Hepatocyte (in vitro differentiated cells): ENCODE measurements at regions not wholly inside any gene's neighbourhood (a gene's known extent, or its start where the extent isn't known, plus 50 kb on each side); places are given as distances from the start of the nearest gene placed in this dataset.
A peak's percentile ranks its signal among the peaks of the same experiment; 100 is the strongest.

ENCODE experiments used
- DNase-seq: peaks from one replicate; pipeline ENCODE4 v3.0.0-alpha.2; 2016; ENCODE audit warnings: low spot score
- H2AFZ ChIP-seq: fragments of 200-600 bp; sonication (generic); 2 replicates; pipeline ENCODE4 v1.6.0; 2016; ENCODE audit warnings: antibody characterized with exemption, mild to moderate bottlenecking
- H3K27ac ChIP-seq: fragments of 200-600 bp; sonication (generic); 2 replicates; pipeline ENCODE4 v1.5.1; 2016; ENCODE audit warnings: mild to moderate bottlenecking
- H3K27me3 ChIP-seq: fragments of 200-600 bp; sonication (generic); 2 replicates; pipeline ENCODE4 v1.6.1; 2016
- H3K36me3 ChIP-seq: fragments of 200-600 bp; sonication (generic); replicated peaks from 2 replicates; pipeline ENCODE4 v1.5.1; 2016; ENCODE audit warnings: low read depth; ENCODE audit not compliant: insufficient read depth
- H3K4me1 ChIP-seq: fragments of 200-600 bp; sonication (generic); 2 replicates; pipeline ENCODE4 v1.5.1; 2016; ENCODE audit warnings: mild to moderate bottlenecking, moderate library complexity; ENCODE audit not compliant: insufficient read depth
- H3K4me2 ChIP-seq: fragments of 200-600 bp; sonication (generic); 2 replicates; pipeline ENCODE4 v1.6.0; 2016
- H3K4me3 ChIP-seq: fragments of 200-600 bp; sonication (generic); 2 replicates; pipeline ENCODE4 v1.5.1; 2016; ENCODE audit warnings: mild to moderate bottlenecking
- H3K79me2 ChIP-seq: fragments of 200-600 bp; sonication (generic); 2 replicates; pipeline ENCODE4 v1.6.0; 2017; ENCODE audit warnings: mild to moderate bottlenecking
- H3K9me2 ChIP-seq: fragments of 200-600 bp; sonication (generic); replicated peaks from 2 replicates; pipeline ENCODE4 v1.6.0; 2017; ENCODE audit warnings: mild to moderate bottlenecking; ENCODE audit not compliant: insufficient read depth
- H3K9me3 ChIP-seq: fragments of 200-600 bp; sonication (generic); 2 replicates; pipeline ENCODE4 v1.5.1; 2016; ENCODE audit warnings: low read depth, mild to moderate bottlenecking
- H4K20me1 ChIP-seq: fragments of 200-600 bp; sonication (generic); 2 replicates; pipeline ENCODE4 v1.6.0; 2016; ENCODE audit warnings: mild to moderate bottlenecking; ENCODE audit not compliant: insufficient read depth, poor library complexity, severe bottlenecking
- CTCF ChIP-seq: fragments of 200-600 bp; sonication (generic); IDR thresholded peaks from 2 replicates; pipeline ENCODE4 v1.5.1; 2016; ENCODE audit warnings: antibody characterized with exemption, mild to moderate bottlenecking; ENCODE audit not compliant: poor library complexity
- EZH2 ChIP-seq: fragments of 200-600 bp; sonication (generic); IDR thresholded peaks from 2 replicates; pipeline ENCODE4 v1.6.1; 2016; ENCODE audit warnings: antibody characterized with exemption, mild to moderate bottlenecking, borderline replicate concordance
- EZH2phosphoT487 ChIP-seq: fragments of 200-600 bp; sonication (generic); IDR thresholded peaks from one replicate; pipeline ENCODE4 v1.6.1; 2018; ENCODE audit warnings: antibody characterized with exemption, mild to moderate bottlenecking, low read depth, moderate library complexity; ENCODE audit not compliant: unreplicated experiment, severe bottlenecking
- WGBS: methylation state at CpG from one replicate; pipeline ENCODE4 v1.1.6; 2016; ENCODE audit warnings: low lambda C conversion rate; ENCODE audit errors: missing lambda C conversion rate; 5-methylcytosine and 5-hydroxymethylcytosine counted together

GRCh38 chr3:18295171-18295920, 129.8 kb downstream of the SATB1 start:
- Histone ChIP-seq H3K27ac (peak overlapping the region; percentile 47), H3K79me2 (no peaks in the 10 kb centered on the region), H4K20me1 (no peaks in the 10 kb centered on the region), H3K9me2 (no peaks in the 10 kb centered on the region), H3K4me1 (no peaks in the 10 kb centered on the region), H3K4me2 (no peak overlapping the region), H3K4me3 (no peak overlapping the region), H3K9me3 (peaks cover 11% of the 10 kb centered on the region), H2AFZ (no peak overlapping the region), H3K27me3 (no peaks in the 10 kb centered on the region), H3K36me3 (no peaks in the 10 kb centered on the region)
- TF ChIP-seq EZH2 (no peak), CTCF (peak; percentile 60)
- WGBS: 32% methylated on average over 2 of the region's 2 CpGs
- peak; percentile 75 for DNase-seq

- DNase-seq: no peak
- H3K79me2 ChIP-seq: no peaks in the 10 kb centered on the region
Observed at GRCh38 chr3:18290157-18290556, 135.0 kb downstream of the SATB1 start.

GRCh38 chr3:18288243-18288642, 136.9 kb downstream of the SATB1 start:
- Histone ChIP-seq H3K27ac (no peak overlapping the region), H3K36me3 (no peaks in the 10 kb centered on the region), H3K9me3 (no peaks in the 10 kb centered on the region), H4K20me1 (no peaks in the 10 kb centered on the region), H3K4me2 (no peak overlapping the region), H2AFZ (no peak overlapping the region), H3K79me2 (no peaks in the 10 kb centered on the region), H3K4me3 (no peak overlapping the region), H3K27me3 (no peaks in the 10 kb centered on the region), H3K4me1 (no peaks in the 10 kb centered on the region), H3K9me2 (no peaks in the 10 kb centered on the region)
- TF ChIP-seq EZH2: no peak
- TF ChIP-seq EZH2phosphoT487: no peak
- TF ChIP-seq CTCF: no peak
- WGBS: 71% methylated on average over 3 of the region's 3 CpGs
- no peak for DNase-seq

More at GRCh38 chr3:18290157-18290556, 135.0 kb downstream of the SATB1 start:
- H2AFZ ChIP-seq: no peak overlapping the region
- TF ChIP-seq EZH2 (no peak), CTCF (no peak), EZH2phosphoT487 (no peak)
- H3K27ac ChIP-seq: no peak overlapping the region
- H4K20me1 ChIP-seq: no peaks in the 10 kb centered on the region
- no peak overlapping the region for H3K4me2 ChIP-seq
- H3K27me3 ChIP-seq: no peaks in the 10 kb centered on the region
- no peak overlapping the region for H3K4me3 ChIP-seq
- H3K9me3 ChIP-seq: no peaks in the 10 kb centered on the region
- H3K9me2 ChIP-seq: no peaks in the 10 kb centered on the region
- H3K36me3 ChIP-seq: no peaks in the 10 kb centered on the region
- no peaks in the 10 kb centered on the region for H3K4me1 ChIP-seq
